Left renal pelvis (tissue), 4 donors: ENCODE measurements at regions not wholly inside any gene's neighbourhood (a gene's known extent, or its start where the extent isn't known, plus 50 kb on each side); places are given as distances from the start of the nearest gene placed in this dataset.

ENCODE experiments used
- DNase-seq, 4 donors: peaks; one replicate each; pipeline ENCODE4 v3.0.0-alpha.2; 2013; ENCODE audit warnings: low read depth in 4 of 4, low spot score in 3 of 4

GRCh38 chrX:67780694-67781109 lies 236.9 kb downstream of the AR start:
- peak in 3 of 4 donors; percentile 3 to 24 (median 14) for DNase-seq

DNA sequence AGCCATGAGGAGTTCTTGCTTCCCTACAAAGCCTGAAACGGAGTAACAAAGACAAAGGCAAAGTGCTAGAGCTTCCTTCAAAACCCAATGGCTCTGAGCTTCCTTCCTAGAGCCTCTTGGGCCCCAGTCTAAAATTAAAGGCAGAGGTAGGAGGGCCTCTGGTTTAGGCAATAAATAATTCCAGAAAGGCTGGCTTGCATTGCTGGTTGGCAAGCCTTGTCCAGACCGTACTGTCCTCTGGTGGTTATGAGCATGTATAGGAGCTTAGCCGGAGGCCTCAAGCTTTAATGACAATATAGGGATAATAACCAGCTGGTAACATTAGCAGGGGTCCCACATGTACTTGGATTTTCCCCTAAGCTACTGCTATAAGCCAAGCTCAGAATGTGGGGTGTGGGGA lies 237.3 kb downstream of the AR start:
- DNase-seq = no peak

DNA sequence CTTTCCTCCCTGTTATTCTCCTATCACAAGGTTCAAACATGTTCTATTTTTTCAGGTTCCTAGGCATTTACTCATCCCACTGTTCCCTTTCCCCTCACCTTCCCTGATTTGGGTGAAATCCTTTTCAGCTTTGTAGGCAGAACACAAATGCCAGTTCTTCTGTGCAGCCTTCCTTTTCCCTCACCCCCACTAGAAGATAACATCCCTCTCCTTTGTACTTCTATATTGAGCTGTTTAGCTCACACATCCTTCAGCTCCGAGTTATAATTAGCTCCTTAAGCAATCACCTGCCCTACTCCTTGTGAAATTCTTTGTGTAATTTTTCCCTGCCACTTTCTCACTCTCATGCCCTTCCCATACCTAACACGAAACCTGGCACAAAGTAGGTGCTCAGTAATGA lies 240.9 kb downstream of the AR start:
- no peak for DNase-seq

- DNase-seq = no peak
Observed at GRCh38 chrX:67787196-67787595, 243.4 kb downstream of the AR start.

DNA sequence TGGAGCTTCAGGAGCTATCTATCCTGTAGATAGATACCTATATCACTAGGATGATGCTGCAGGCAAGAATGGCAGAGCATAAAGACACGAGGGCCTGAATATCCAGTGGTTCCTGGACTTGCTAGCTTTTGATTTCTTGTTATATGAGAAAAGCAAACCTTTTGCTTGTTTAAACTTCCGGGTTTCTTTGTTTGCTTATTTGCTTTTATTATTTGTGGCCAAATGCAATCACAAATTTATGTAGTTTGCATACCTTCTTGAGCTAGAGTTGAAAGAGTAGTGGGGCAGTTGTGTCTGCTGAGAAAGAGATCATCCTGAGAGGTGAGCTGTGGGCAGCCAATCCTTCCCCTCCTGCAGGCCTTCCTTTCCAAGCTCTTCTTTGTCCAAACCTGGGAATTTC lies 245.7 kb downstream of the AR start:
- DNase-seq = no peak
